GM12872 (cell line): ENCODE measurements at regions not wholly inside any gene's neighbourhood (a gene's known extent, or its start where the extent isn't known, plus 50 kb on each side); places are given as distances from the start of the nearest gene placed in this dataset.

ENCODE experiments used
- TF ChIP-seq, protein P1 (sequence below): IDR thresholded peaks from 3 replicates; pipeline ENCODE4 v1.5.1; 2011; ENCODE audit warnings: low read depth, mild to moderate bottlenecking, low read length, moderate library complexity; ENCODE audit not compliant: insufficient read depth

DNA sequence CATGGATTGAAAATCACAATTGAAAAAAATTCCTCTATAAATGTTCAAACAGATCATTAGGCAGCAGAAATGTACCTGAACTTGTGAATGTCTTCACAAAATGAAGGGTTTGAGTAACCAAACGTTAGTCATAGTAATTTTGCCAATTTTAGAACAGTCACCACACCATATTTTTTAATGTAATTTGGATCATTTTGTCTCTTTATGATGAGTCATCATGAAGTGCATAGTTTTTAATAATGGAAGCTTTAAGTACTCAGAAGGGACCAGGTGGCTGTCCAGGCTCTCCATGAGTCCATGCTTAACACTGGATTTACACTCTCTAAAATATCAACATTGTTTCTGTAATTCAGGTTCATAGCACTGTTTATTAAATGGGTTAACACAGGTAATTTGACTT, 219.2 kb downstream of the ETV1 start:
- TF ChIP-seq, protein P1, sequence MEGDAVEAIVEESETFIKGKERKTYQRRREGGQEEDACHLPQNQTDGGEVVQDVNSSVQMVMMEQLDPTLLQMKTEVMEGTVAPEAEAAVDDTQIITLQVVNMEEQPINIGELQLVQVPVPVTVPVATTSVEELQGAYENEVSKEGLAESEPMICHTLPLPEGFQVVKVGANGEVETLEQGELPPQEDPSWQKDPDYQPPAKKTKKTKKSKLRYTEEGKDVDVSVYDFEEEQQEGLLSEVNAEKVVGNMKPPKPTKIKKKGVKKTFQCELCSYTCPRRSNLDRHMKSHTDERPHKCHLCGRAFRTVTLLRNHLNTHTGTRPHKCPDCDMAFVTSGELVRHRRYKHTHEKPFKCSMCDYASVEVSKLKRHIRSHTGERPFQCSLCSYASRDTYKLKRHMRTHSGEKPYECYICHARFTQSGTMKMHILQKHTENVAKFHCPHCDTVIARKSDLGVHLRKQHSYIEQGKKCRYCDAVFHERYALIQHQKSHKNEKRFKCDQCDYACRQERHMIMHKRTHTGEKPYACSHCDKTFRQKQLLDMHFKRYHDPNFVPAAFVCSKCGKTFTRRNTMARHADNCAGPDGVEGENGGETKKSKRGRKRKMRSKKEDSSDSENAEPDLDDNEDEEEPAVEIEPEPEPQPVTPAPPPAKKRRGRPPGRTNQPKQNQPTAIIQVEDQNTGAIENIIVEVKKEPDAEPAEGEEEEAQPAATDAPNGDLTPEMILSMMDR: no peak

- TF ChIP-seq, protein P1: no peak
Measured at GRCh38 chr7:13774976-13775375, 214.5 kb downstream of the ETV1 start.

- TF ChIP-seq, protein P1: no peak
Measured at GRCh38 chr7:13777242-13777641, 212.2 kb downstream of the ETV1 start.

- TF ChIP-seq, protein P1: no peak
Measured at GRCh38 chr7:13778967-13779366, 210.5 kb downstream of the ETV1 start.

- TF ChIP-seq, protein P1: no peak
Measured at GRCh38 chr7:13790611-13791010, 198.9 kb downstream of the ETV1 start.

DNA sequence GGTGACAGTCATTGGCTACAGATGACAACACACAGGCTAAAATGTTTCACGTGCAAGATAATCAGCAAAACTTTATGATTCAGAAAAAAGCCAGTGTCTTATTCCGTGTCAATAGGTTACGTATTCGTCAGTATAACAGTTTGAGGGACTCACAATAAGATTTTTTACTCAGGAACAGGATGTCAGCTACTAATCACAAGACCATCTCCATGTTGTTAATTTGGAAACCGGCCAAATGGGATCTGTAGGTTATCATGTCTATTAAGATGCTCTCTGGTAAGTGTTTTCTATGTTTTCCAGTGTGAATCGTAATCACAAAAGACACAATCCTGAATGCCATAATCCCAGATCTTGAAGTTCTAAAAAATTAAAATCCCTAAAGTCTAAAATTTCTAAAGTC, 197.3 kb downstream of the ETV1 start:
- TF ChIP-seq, protein P1: no peak

DNA sequence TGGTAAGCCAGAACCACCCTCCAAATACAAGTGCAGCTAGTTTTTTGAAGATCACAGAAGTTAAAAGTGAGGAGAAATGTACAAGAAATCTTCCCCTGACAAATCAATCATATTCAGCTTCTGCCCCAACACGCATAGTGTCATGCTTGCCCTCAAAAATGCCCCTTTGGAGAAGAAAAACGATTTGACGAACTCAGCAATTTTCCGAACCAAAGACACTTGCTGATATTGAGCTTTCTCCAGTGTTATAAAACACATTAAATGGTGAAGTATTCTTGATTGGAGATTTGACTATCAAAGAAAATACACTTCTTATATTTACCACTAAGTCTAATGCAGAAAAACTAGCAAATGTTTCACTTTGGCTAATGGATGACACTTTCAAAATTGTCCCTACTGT, 195.5 kb downstream of the ETV1 start:
- TF ChIP-seq, protein P1: no peak

DNA sequence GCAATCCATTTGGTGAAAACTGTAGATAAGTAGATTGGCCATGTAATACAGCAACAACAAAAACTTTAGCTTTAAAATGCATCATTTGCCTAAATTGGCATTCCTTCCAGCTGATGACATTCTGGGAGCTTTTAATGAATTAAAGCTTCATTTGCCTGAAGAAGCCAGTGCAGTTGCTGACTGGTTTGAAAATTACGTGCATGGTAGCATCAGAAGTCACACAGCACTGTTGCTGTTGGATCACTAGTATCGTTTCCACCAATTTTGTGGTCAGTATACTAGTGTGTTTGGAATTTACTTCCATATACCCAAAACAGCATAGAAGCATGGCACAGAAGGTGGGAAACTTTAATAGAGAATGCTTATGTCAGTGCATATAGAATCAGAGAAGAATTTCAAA, 194.9 kb downstream of the ETV1 start:
- TF ChIP-seq, protein P1: no peak
